Iris pigment epithelial cell (primary cell): ENCODE measurements at regions not wholly inside any gene's neighbourhood (a gene's known extent, or its start where the extent isn't known, plus 50 kb on each side); places are given as distances from the start of the nearest gene placed in this dataset.

Experiments
- DNase-seq: peaks from one replicate; pipeline ENCODE4 v3.0.0-alpha.2; 2011; ENCODE audit warnings: low read depth

GRCh38 chr18:10285283-10285640 lies 169.2 kb upstream of the APCDD1 start:
- DNase-seq = no peak

- DNase-seq = no peak
These were observed 167.8 kb upstream of the APCDD1 start for GRCh38 chr18:10286580-10287150.

- no peak for DNase-seq
These were observed 165.2 kb upstream of the APCDD1 start for GRCh38 chr18:10289251-10289650.

GRCh38 chr18:10289951-10290637 lies 164.3 kb upstream of the APCDD1 start:
- DNase-seq = no peak

GRCh38 chr18:10290638-10291235 lies 163.7 kb upstream of the APCDD1 start:
- DNase-seq = no peak

GRCh38 chr18:10291568-10291981 lies 162.9 kb upstream of the APCDD1 start:
- DNase-seq = no peak

- no peak for DNase-seq
These were observed 160.5 kb upstream of the APCDD1 start for GRCh38 chr18:10293966-10294365.

- no peak for DNase-seq
These were observed 158.7 kb upstream of the APCDD1 start for GRCh38 chr18:10295751-10296150.

- DNase-seq = peak; percentile 16
These were observed 157.9 kb upstream of the APCDD1 start for GRCh38 chr18:10296491-10296890.

GRCh38 chr18:10297086-10297485 lies 157.3 kb upstream of the APCDD1 start:
- no peak for DNase-seq

GRCh38 chr18:10298346-10298745 lies 156.1 kb upstream of the APCDD1 start:
- no peak for DNase-seq

GRCh38 chr18:10299643-10300042 lies 154.8 kb upstream of the APCDD1 start:
- DNase-seq = no peak

GRCh38 chr18:10300739-10301138 lies 153.7 kb upstream of the APCDD1 start:
- no peak for DNase-seq

GRCh38 chr18:10301831-10302483 lies 152.5 kb upstream of the APCDD1 start:
- DNase-seq = no peak

- DNase-seq = no peak
These were observed 151.3 kb upstream of the APCDD1 start for GRCh38 chr18:10303171-10303570.

GRCh38 chr18:10304853-10305252 lies 149.6 kb upstream of the APCDD1 start:
- DNase-seq = no peak

- DNase-seq = no peak
These were observed 147.7 kb upstream of the APCDD1 start for GRCh38 chr18:10306779-10307178.

- DNase-seq = no peak
These were observed 146.3 kb upstream of the APCDD1 start for GRCh38 chr18:10308154-10308553.

GRCh38 chr18:10310626-10311025 lies 143.8 kb upstream of the APCDD1 start:
- DNase-seq = no peak

- no peak for DNase-seq
These were observed 142.0 kb upstream of the APCDD1 start for GRCh38 chr18:10312326-10313015.

- no peak for DNase-seq
These were observed 141.5 kb upstream of the APCDD1 start for GRCh38 chr18:10313016-10313342.

- DNase-seq = no peak
These were observed 140.4 kb upstream of the APCDD1 start for GRCh38 chr18:10314066-10314465.

GRCh38 chr18:10315522-10315921 lies 138.9 kb upstream of the APCDD1 start:
- DNase-seq = no peak
